KMS-11 (cell line): ENCODE measurements at regions not wholly inside any gene's neighbourhood (a gene's known extent, or its start where the extent isn't known, plus 50 kb on each side); places are given as distances from the start of the nearest gene placed in this dataset.

ENCODE experiments used
- H2AFZ ChIP-seq: fragments of 200-600 bp; sonication (generic); 2 replicates; pipeline ENCODE4 v1.6.1; 2016; ENCODE audit warnings: antibody characterized with exemption, mixed run types, low read depth
- H3K27ac ChIP-seq: fragments of 200-600 bp; sonication (generic); 2 replicates; pipeline ENCODE4 v1.6.1; 2016; ENCODE audit warnings: mild to moderate bottlenecking, mixed run types
- H3K27me3 ChIP-seq: fragments of 200-600 bp; sonication (generic); 2 replicates; pipeline ENCODE4 v1.6.1; 2017; ENCODE audit warnings: mild to moderate bottlenecking, low read depth, mixed run types, moderate library complexity; ENCODE audit not compliant: insufficient read depth
- H3K36me3 ChIP-seq: fragments of 200-600 bp; sonication (generic); 2 replicates; pipeline ENCODE4 v1.6.1; 2017; ENCODE audit warnings: mild to moderate bottlenecking, mixed run types; ENCODE audit not compliant: insufficient read depth
- H3K4me1 ChIP-seq: fragments of 200-600 bp; sonication (generic); 2 replicates; pipeline ENCODE4 v1.6.1; 2016; ENCODE audit warnings: mild to moderate bottlenecking, low read depth, mixed run types; ENCODE audit not compliant: poor library complexity, severe bottlenecking
- H3K4me2 ChIP-seq: fragments of 200-600 bp; sonication (generic); 2 replicates; pipeline ENCODE4 v1.7.0; 2016; ENCODE audit warnings: mild to moderate bottlenecking, mixed run types
- H3K4me3 ChIP-seq: fragments of 200-600 bp; sonication (generic); IDR thresholded peaks from 2 replicates; pipeline ENCODE4 v1.6.1; 2017; ENCODE audit warnings: low read depth, low read length, mixed read lengths; ENCODE audit not compliant: insufficient read depth
- H3K79me2 ChIP-seq: fragments of 200-600 bp; sonication (generic); 2 replicates; pipeline ENCODE4 v1.6.1; 2016; ENCODE audit warnings: low read depth, mixed run types; ENCODE audit not compliant: insufficient read depth
- H3K9ac ChIP-seq: fragments of 200-600 bp; sonication (generic); 2 replicates; pipeline ENCODE4 v1.6.1; 2016; ENCODE audit warnings: mild to moderate bottlenecking, mixed run types
- H4K20me1 ChIP-seq: fragments of 200-600 bp; sonication (generic); 2 replicates; pipeline ENCODE4 v1.6.1; 2016; ENCODE audit warnings: mild to moderate bottlenecking, mixed run types; ENCODE audit not compliant: insufficient read depth
- CTCF ChIP-seq: fragments of 200-600 bp; sonication (generic); conservative IDR thresholded peaks from 2 replicates; pipeline ENCODE4 v1.6.1; 2017; ENCODE audit warnings: low read depth, mild to moderate bottlenecking, antibody characterized with exemption, low read length, moderate library complexity, mixed read lengths

- Histone ChIP-seq H3K27me3 (no peaks in the 10 kb centered on the region), H3K36me3 (no peaks in the 10 kb centered on the region), H2AFZ (no peak overlapping the region), H3K9ac (no peak overlapping the region), H4K20me1 (no peaks in the 10 kb centered on the region), H3K4me2 (no peak overlapping the region), H3K27ac (no peak overlapping the region), H3K4me3 (no peak overlapping the region), H3K79me2 (no peaks in the 10 kb centered on the region), H3K4me1 (no peaks in the 10 kb centered on the region)
- no peak for TF ChIP-seq CTCF
Measured at GRCh38 chr11:19603771-19604170, 108.9 kb upstream of the NAV2 start.

- Histone ChIP-seq H3K4me3 (no peak overlapping the region), H3K27me3 (no peaks in the 10 kb centered on the region), H3K36me3 (no peaks in the 10 kb centered on the region), H3K27ac (no peak overlapping the region), H4K20me1 (no peaks in the 10 kb centered on the region), H3K9ac (no peak overlapping the region), H3K4me1 (no peaks in the 10 kb centered on the region), H3K4me2 (no peak overlapping the region), H3K79me2 (no peaks in the 10 kb centered on the region), H2AFZ (no peak overlapping the region)
- TF ChIP-seq CTCF, result no peak
Measured at GRCh38 chr11:19602891-19603290, 109.7 kb upstream of the NAV2 start.

GRCh38 chr11:19602406-19602805 is 110.2 kb upstream of the NAV2 start:
- no peak overlapping the region for H3K27ac ChIP-seq
- no peak overlapping the region for H3K4me2 ChIP-seq
- no peaks in the 10 kb centered on the region for H3K4me1 ChIP-seq
- no peaks in the 10 kb centered on the region for H3K79me2 ChIP-seq
- no peak overlapping the region for H3K4me3 ChIP-seq
- H3K9ac ChIP-seq, result no peak overlapping the region
- H3K36me3 ChIP-seq, result no peaks in the 10 kb centered on the region
- no peaks in the 10 kb centered on the region for H3K27me3 ChIP-seq
- TF ChIP-seq CTCF, result no peak
- no peaks in the 10 kb centered on the region for H4K20me1 ChIP-seq
- no peak overlapping the region for H2AFZ ChIP-seq

- Histone ChIP-seq H2AFZ (no peak overlapping the region), H3K36me3 (no peaks in the 10 kb centered on the region), H3K9ac (no peak overlapping the region), H3K27me3 (no peaks in the 10 kb centered on the region), H3K4me2 (no peak overlapping the region), H3K79me2 (no peaks in the 10 kb centered on the region), H4K20me1 (no peaks in the 10 kb centered on the region), H3K4me3 (no peak overlapping the region), H3K27ac (no peak overlapping the region), H3K4me1 (no peaks in the 10 kb centered on the region)
- no peak for TF ChIP-seq CTCF
Measured at GRCh38 chr11:19601235-19601634, 111.4 kb upstream of the NAV2 start.

GRCh38 chr11:19599681-19600080 is 113.0 kb upstream of the NAV2 start:
- Histone ChIP-seq H2AFZ (no peak overlapping the region), H3K79me2 (no peaks in the 10 kb centered on the region), H4K20me1 (no peaks in the 10 kb centered on the region), H3K9ac (no peak overlapping the region), H3K4me3 (no peak overlapping the region), H3K4me1 (no peaks in the 10 kb centered on the region), H3K27ac (no peak overlapping the region), H3K36me3 (no peaks in the 10 kb centered on the region), H3K4me2 (no peak overlapping the region), H3K27me3 (no peaks in the 10 kb centered on the region)
- TF ChIP-seq CTCF, result no peak
